SK-N-SH (cell line): ENCODE measurements at regions not wholly inside any gene's neighbourhood (a gene's known extent, or its start where the extent isn't known, plus 50 kb on each side); places are given as distances from the start of the nearest gene placed in this dataset.

Experiments
- CTCF ChIA-PET: fragments of 300-600, 350-600 bp; formaldehyde crosslinking; extraction: SDS; loops from one replicate; lab custom pipeline; 2021; lab: Yijun Ruan, JAX
- POLR2A ChIA-PET: fragments of 350-600 bp; sonication (Branson Sonifier 250); formaldehyde crosslinking; extraction: SDS; loops from one replicate; lab custom pipeline; 2020; ENCODE audit warnings: antibody characterized with exemption, inconsistent platforms; lab: Yijun Ruan, JAX
- DNase-seq: peaks from one replicate; pipeline ENCODE4 v3.0.0; 2012
- H2AFZ ChIP-seq: fragments of 200-600 bp; sonication (generic); 2 replicates; pipeline ENCODE4 v1.8.1; 2016; ENCODE audit warnings: antibody characterized with exemption, mild to moderate bottlenecking, low read depth
- H3F3A ChIP-seq: fragments of 200-600 bp; sonication (generic); replicated peaks from 2 replicates; pipeline ENCODE3; 2016; ENCODE audit warnings: antibody characterized with exemption, mild to moderate bottlenecking; ENCODE audit not compliant: insufficient read depth
- H3K27ac ChIP-seq, 2 experiments: fragments of 200-500 bp in 1 of 2; fragments of 200-600 bp in 1 of 2; sonication (Bioruptor generic) in 1 of 2; sonication (generic), shearing (Covaris generic) in 1 of 2; 2 replicates each; pipeline versions ENCODE4 v1.5.1 to v1.6.1; 2014 to 2016; ENCODE audit warnings: low read depth in 2 of 2, inconsistent platforms in 1 of 2, low read length in 1 of 2, mild to moderate bottlenecking in 1 of 2, mixed read lengths in 1 of 2
- H3K27me3 ChIP-seq: fragments of 200-600 bp; sonication (generic), shearing (Covaris generic); 2 replicates; pipeline ENCODE4 v1.6.1; 2016; ENCODE audit warnings: mixed run types; ENCODE audit not compliant: insufficient read depth
- H3K36me3 ChIP-seq, 2 experiments: fragments of 200-500 bp in 1 of 2; fragments of 200-600 bp in 1 of 2; sonication (Bioruptor generic) in 1 of 2; sonication (generic) in 1 of 2; replicated peaks in 1 of 2; 2 replicates each; pipeline versions ENCODE3 to v1.5.1; 2014 to 2016; ENCODE audit warnings: low read length in 1 of 2, mild to moderate bottlenecking in 1 of 2; ENCODE audit not compliant: insufficient read depth in 2 of 2, control insufficient read depth in 1 of 2
- H3K4me1 ChIP-seq, 2 experiments: fragments of 200-500 bp in 1 of 2; fragments of 200-600 bp in 1 of 2; sonication (Bioruptor generic) in 1 of 2; sonication (generic), shearing (Covaris generic) in 1 of 2; 2 replicates each; pipeline versions ENCODE4 v1.5.1 to v1.6.1; 2014 to 2016; ENCODE audit warnings: low read depth in 1 of 2, low read length in 1 of 2, mixed run types in 1 of 2; ENCODE audit not compliant: insufficient read depth in 2 of 2, control insufficient read depth in 1 of 2
- H3K4me2 ChIP-seq: fragments of 200-600 bp; sonication (generic), shearing (Covaris generic); 2 replicates; pipeline ENCODE4 v1.6.1; 2017; ENCODE audit warnings: mixed run types
- H3K4me3 ChIP-seq, 2 experiments: fragments of 200-500 bp in 1 of 2; fragments of 200-600 bp in 1 of 2; sonication (Bioruptor generic) in 1 of 2; sonication (generic), shearing (Covaris generic) in 1 of 2; 2 replicates each; pipeline versions ENCODE4 v1.5.1 to v1.8.1; 2014 to 2016; ENCODE audit warnings: low read depth in 2 of 2, inconsistent platforms in 1 of 2, low read length in 1 of 2, mild to moderate bottlenecking in 1 of 2, mixed read lengths in 1 of 2, moderate library complexity in 1 of 2
- H3K79me2 ChIP-seq: fragments of 200-600 bp; sonication (generic); 2 replicates; pipeline ENCODE4 v1.8.1; 2017; ENCODE audit warnings: mild to moderate bottlenecking; ENCODE audit not compliant: insufficient read depth
- H3K9ac ChIP-seq: fragments of 200-600 bp; sonication (generic); 2 replicates; pipeline ENCODE4 v1.6.1; 2017; ENCODE audit warnings: mixed run types
- H3K9me2 ChIP-seq: fragments of 200-600 bp; sonication (generic); 2 replicates; pipeline ENCODE4 v1.6.1; 2017; ENCODE audit warnings: mixed run types
- H3K9me3 ChIP-seq: fragments of 200-600 bp; sonication (generic); 2 replicates; pipeline ENCODE4 v1.6.1; 2017; ENCODE audit warnings: mixed run types, mild to moderate bottlenecking, moderate library complexity
- H4K20me1 ChIP-seq: fragments of 200-600 bp; sonication (generic); 2 replicates; pipeline ENCODE4 v1.6.1; 2017; ENCODE audit warnings: mild to moderate bottlenecking, mixed run types; ENCODE audit not compliant: insufficient read depth
- CTCF ChIP-seq: fragments of 200-600 bp; sonication (generic); IDR thresholded peaks from 2 replicates; pipeline ENCODE4 v1.6.1; 2017; ENCODE audit warnings: antibody characterized with exemption, mild to moderate bottlenecking, moderate library complexity
- EP300 ChIP-seq, 2 experiments: IDR thresholded peaks; 2 replicates each; pipeline versions ENCODE4 v1.4.0 to v1.6.1; 2012; ENCODE audit warnings: borderline replicate concordance in 1 of 2, low read depth in 1 of 2, low read length in 1 of 2
- EZH2phosphoT487 ChIP-seq: fragments of 200-600 bp; sonication (generic); IDR thresholded peaks from 2 replicates; pipeline ENCODE4 v1.6.1; 2017; ENCODE audit warnings: low read depth, mixed run types, mild to moderate bottlenecking, antibody characterized with exemption, moderate library complexity, borderline replicate concordance
- FOSL2 ChIP-seq: IDR thresholded peaks from 2 replicates; pipeline ENCODE4 v1.4.0; 2012; ENCODE audit warnings: low read depth, mild to moderate bottlenecking, moderate library complexity, borderline replicate concordance
- FOXM1 ChIP-seq: IDR thresholded peaks from 2 replicates; pipeline ENCODE4 v1.4.0; 2012; ENCODE audit warnings: low read depth, mild to moderate bottlenecking
- GABPA ChIP-seq: IDR thresholded peaks from 2 replicates; pipeline ENCODE4 v1.4.0; 2012; ENCODE audit warnings: low read depth, mild to moderate bottlenecking
- IRF3 ChIP-seq: fragments of 150-350 bp; IDR thresholded peaks from 2 replicates; pipeline ENCODE4 v1.6.1; 2016; ENCODE audit warnings: mild to moderate bottlenecking, low read depth, low read length
- MAX ChIP-seq: IDR thresholded peaks from 2 replicates; pipeline ENCODE4 v1.4.0; 2012; ENCODE audit warnings: low read depth
- MEF2A ChIP-seq: IDR thresholded peaks from 2 replicates; pipeline ENCODE4 v1.4.0; 2012; ENCODE audit warnings: low read depth, borderline replicate concordance
- NFIC ChIP-seq: IDR thresholded peaks from 2 replicates; pipeline ENCODE4 v1.4.0; 2012; ENCODE audit warnings: borderline replicate concordance
- NRF1 ChIP-seq: IDR thresholded peaks from 2 replicates; pipeline ENCODE4 v1.6.1; 2012; ENCODE audit warnings: low read depth, mild to moderate bottlenecking, low read length
- PBX3 ChIP-seq: IDR thresholded peaks from 2 replicates; pipeline ENCODE4; 2012
- POLR2AphosphoS5 ChIP-seq: IDR thresholded peaks from 2 replicates; pipeline ENCODE4 v1.6.1; 2012; ENCODE audit warnings: low read depth, low read length
- RFX5 ChIP-seq: IDR thresholded peaks from 2 replicates; pipeline ENCODE4 v1.6.1; 2012; ENCODE audit warnings: mild to moderate bottlenecking, improper control_type of control experiment, low read length
- SIN3A ChIP-seq: IDR thresholded peaks from 2 replicates; pipeline ENCODE4 v1.6.1; 2012; ENCODE audit warnings: low read depth, mild to moderate bottlenecking, low read length, moderate library complexity, borderline replicate concordance
- TCF12 ChIP-seq: IDR thresholded peaks from 2 replicates; pipeline ENCODE4 v1.4.0; 2012
- TEAD4 ChIP-seq: IDR thresholded peaks from 2 replicates; pipeline ENCODE4 v1.4.0; 2012; ENCODE audit warnings: mild to moderate bottlenecking, borderline replicate concordance; ENCODE audit not compliant: insufficient read depth
- USF1 ChIP-seq: IDR thresholded peaks from 2 replicates; pipeline ENCODE4 v1.4.0; 2012; ENCODE audit warnings: low read depth, borderline replicate concordance
- USF2 ChIP-seq: fragments of 150-350 bp; IDR thresholded peaks from 2 replicates; pipeline ENCODE4 v1.6.1; 2017; ENCODE audit warnings: antibody characterized with exemption, low read length, low read depth, borderline replicate concordance
- ZBTB33 ChIP-seq: IDR thresholded peaks from 2 replicates; pipeline ENCODE4 v1.4.0; 2012; ENCODE audit warnings: low read depth, borderline replicate concordance
- WGBS: methylation state at CpG from one replicate; pipeline ENCODE4 v1.1.6; 2017; ENCODE audit warnings: low lambda C conversion rate; 5-methylcytosine and 5-hydroxymethylcytosine counted together

GRCh38 chr15:97684249-97684648, 276.3 kb upstream of the ARRDC4 start:
- no peaks in the 10 kb centered on the region for H3K9me3 ChIP-seq
- H2AFZ ChIP-seq: no peak overlapping the region
- H3K9me2 ChIP-seq: no peaks in the 10 kb centered on the region
- POLR2A ChIA-PET: no interaction called here
- H3K27me3 ChIP-seq: no peaks in the 10 kb centered on the region
- no peaks in the 10 kb centered on the region for H3F3A ChIP-seq
- CTCF ChIA-PET: no interaction called here
- H3K36me3 ChIP-seq: no peaks in the 10 kb centered on the region
- WGBS: 7% methylated on average over 6 of the region's 6 CpGs
- TF ChIP-seq POLR2AphosphoS5: no peak
- no peak for TF ChIP-seq EP300 (IDR thresholded peaks at IDR 0.05; ENCODE audit: borderline replicate concordance in 1 of 2, low read depth in 1 of 2, low read length in 1 of 2)
- TF ChIP-seq ZBTB33: no peak
- no peak for TF ChIP-seq TCF12
- no peak for TF ChIP-seq MAX
- TF ChIP-seq NRF1: no peak
- TF ChIP-seq EZH2phosphoT487: no peak
- no peak for TF ChIP-seq GABPA
- no peak for TF ChIP-seq IRF3
- TF ChIP-seq FOSL2: no peak
- no peak for TF ChIP-seq CTCF
- TF ChIP-seq FOXM1: no peak
- no peak for TF ChIP-seq USF1
- TF ChIP-seq MEF2A: no peak
- no peak for TF ChIP-seq PBX3
- TF ChIP-seq TEAD4: no peak
- TF ChIP-seq RFX5: no peak
- TF ChIP-seq SIN3A: no peak
- no peak for TF ChIP-seq NFIC
- TF ChIP-seq USF2: no peak
- H3K9ac ChIP-seq: no peak overlapping the region
- no peak overlapping the region for H3K4me2 ChIP-seq
- no peaks in the 10 kb centered on the region for H3K79me2 ChIP-seq
- no peak overlapping the region for H3K27ac ChIP-seq
- H4K20me1 ChIP-seq: no peaks in the 10 kb centered on the region
- no peaks in the 10 kb centered on the region for H3K4me1 ChIP-seq
- no peak overlapping the region for H3K4me3 ChIP-seq
- no peak for DNase-seq
